Endothelial cell of umbilical vein (primary cell): ENCODE measurements at regions not wholly inside any gene's neighbourhood (a gene's known extent, or its start where the extent isn't known, plus 50 kb on each side); places are given as distances from the start of the nearest gene placed in this dataset.

Experiments used
- BruUV-seq: library from RNA; stranded (reverse); fragments of 400-500 nt; replicated peaks from 2 replicates; lab custom pipeline; 2021; lab: Mats Ljungman, UMichigan
- CTCF ChIA-PET: fragments of 300-600, 350-600 bp; sonication (Branson Sonifier 250); formaldehyde crosslinking; loops from one replicate; lab custom pipeline; 2021; ENCODE audit warnings: antibody characterized with exemption, inconsistent platforms; lab: Charles Lee
- POLR2A ChIA-PET: fragments of 300-600, 350-600 bp; sonication (Branson Sonifier 250); formaldehyde crosslinking; loops from one replicate; lab custom pipeline; 2021; ENCODE audit warnings: antibody characterized with exemption, inconsistent platforms; lab: Charles Lee
- DNase-seq: peaks from one replicate; pipeline ENCODE4 v3.0.0-alpha.2; 2011; ENCODE audit warnings: low read depth, low spot score
- FAIRE-seq: peaks from 2 replicates; lab custom pipeline; 2011; peaks lifted over from hg19 to GRCh38; lab: Jason Lieb, UNC
- H2AFZ ChIP-seq: 2 replicates; pipeline ENCODE4 v1.6.0; 2012; ENCODE audit warnings: low read depth, low read length, control low read depth, inconsistent platforms
- H3K27ac ChIP-seq: 2 replicates; pipeline ENCODE4 v1.5.1; 2011; ENCODE audit warnings: low read depth, mild to moderate bottlenecking, control low read depth, low read length, moderate library complexity; ENCODE audit not compliant: insufficient read depth
- H3K27me3 ChIP-seq, 2 experiments: 2 replicates each; pipeline versions ENCODE4 v1.6.0 to v1.6.1; 2011; ENCODE audit warnings: low read length in 2 of 2, mixed read lengths in 1 of 2; ENCODE audit not compliant: control insufficient read depth in 2 of 2, insufficient read depth in 2 of 2
- H3K36me3 ChIP-seq, 2 experiments: 2 replicates in 1 of 2; 3 replicates in 1 of 2; pipeline ENCODE4 v1.5.1; 2011; ENCODE audit warnings: low read length in 2 of 2, mild to moderate bottlenecking in 1 of 2, moderate library complexity in 1 of 2; ENCODE audit not compliant: control insufficient read depth in 2 of 2, insufficient read depth in 2 of 2; ENCODE audit errors: extremely low read depth in 1 of 2
- H3K4me1 ChIP-seq: 3 replicates; pipeline ENCODE4 v1.5.1; 2011; ENCODE audit warnings: mild to moderate bottlenecking, low read length; ENCODE audit not compliant: control insufficient read depth, insufficient read depth; ENCODE audit errors: extremely low read depth
- H3K4me2 ChIP-seq: 2 replicates; pipeline ENCODE4 v1.6.1; 2011; ENCODE audit warnings: low read length, control low read depth, mixed read lengths; ENCODE audit not compliant: insufficient read depth
- H3K4me3 ChIP-seq, 3 experiments: fragments of 200-600 bp in 1 of 3; sonication (generic), shearing (Covaris generic) in 1 of 3; replicated peaks in 1 of 3; 2 replicates each; pipeline ENCODE4 v1.5.1; 2011 to 2016; ENCODE audit warnings: control low read depth in 3 of 3, low read length in 3 of 3, mild to moderate bottlenecking in 2 of 3, inconsistent platforms in 1 of 3, low read depth in 1 of 3, moderate library complexity in 1 of 3; ENCODE audit not compliant: insufficient read depth in 1 of 3
- H3K79me2 ChIP-seq: 2 replicates; pipeline ENCODE4 v1.6.0; 2012; ENCODE audit warnings: low read length, inconsistent platforms; ENCODE audit not compliant: control insufficient read depth, insufficient read depth
- H3K9ac ChIP-seq: replicated peaks from 2 replicates; pipeline ENCODE3; 2011; ENCODE audit warnings: low read length, control low read depth; ENCODE audit not compliant: insufficient read depth; ENCODE audit errors: extremely low read depth
- H3K9me1 ChIP-seq: replicated peaks from 3 replicates; pipeline ENCODE4 v1.6.0; 2011; ENCODE audit warnings: mild to moderate bottlenecking, low read length; ENCODE audit not compliant: control insufficient read depth, insufficient read depth; ENCODE audit errors: extremely low read depth
- H3K9me3 ChIP-seq: replicated peaks from 2 replicates; pipeline ENCODE4 v1.5.1; 2012; ENCODE audit warnings: low read length, inconsistent platforms; ENCODE audit not compliant: control insufficient read depth, insufficient read depth
- H4K20me1 ChIP-seq: replicated peaks from 2 replicates; pipeline ENCODE3; 2011; ENCODE audit warnings: mild to moderate bottlenecking, low read length; ENCODE audit not compliant: control insufficient read depth, insufficient read depth; ENCODE audit errors: extremely low read depth
- CTCF ChIP-seq, 2 donors: IDR thresholded peaks; 1 replicate in 1 of 2; 2 replicates in 1 of 2; pipeline ENCODE4 v1.5.1; 2011; ENCODE audit warnings: low read length in 2 of 2, mild to moderate bottlenecking in 2 of 2, moderate library complexity in 2 of 2, control low read depth in 1 of 2, inconsistent platforms in 1 of 2, low read depth in 1 of 2; ENCODE audit not compliant: insufficient read depth in 1 of 2; ENCODE audit errors: extremely low read depth in 1 of 2
- EZH2 ChIP-seq: IDR thresholded peaks from 2 replicates; pipeline ENCODE4 v1.6.1; 2012; ENCODE audit warnings: borderline replicate concordance, low read depth, mild to moderate bottlenecking, moderate library complexity, low read length, inconsistent platforms; ENCODE audit not compliant: severe bottlenecking
- FOS ChIP-seq: IDR thresholded peaks from 2 replicates; pipeline ENCODE4 v1.6.1; 2011; ENCODE audit warnings: mild to moderate bottlenecking, low read length, moderate library complexity, borderline replicate concordance; ENCODE audit not compliant: insufficient read depth
- GATA2 ChIP-seq: IDR thresholded peaks from 2 replicates; pipeline ENCODE4 v1.7.0; 2011; ENCODE audit warnings: low read depth, mild to moderate bottlenecking, moderate library complexity, mixed read lengths, low read length; ENCODE audit not compliant: insufficient read length, insufficient read depth
- JUN ChIP-seq: IDR thresholded peaks from 2 replicates; pipeline ENCODE4 v1.6.1; 2011; ENCODE audit warnings: borderline replicate concordance, low read depth; ENCODE audit not compliant: insufficient read length, insufficient read depth
- MAX ChIP-seq: IDR thresholded peaks from 2 replicates; pipeline ENCODE4 v1.6.1; 2011; ENCODE audit not compliant: insufficient read depth, insufficient read length
- MYC ChIP-seq: IDR thresholded peaks from one replicate; pipeline ENCODE4 v1.6.1; 2011; ENCODE audit warnings: mild to moderate bottlenecking, low read depth, low read length
- POLR2A ChIP-seq: IDR thresholded peaks from 2 replicates; pipeline ENCODE4 v1.6.1; 2012; ENCODE audit warnings: low read depth, mild to moderate bottlenecking, control low read depth, low read length
- POLR2AphosphoS5 ChIP-seq: IDR thresholded peaks from 2 replicates; pipeline ENCODE4 v1.6.1; 2012; ENCODE audit warnings: low read depth, mild to moderate bottlenecking, control low read depth, low read length, moderate library complexity; ENCODE audit not compliant: insufficient read depth
- dilution Hi-C: fragments of 300-500 bp; cut with MboI; formaldehyde crosslinking; loops from one replicate; pipeline ENCODE4 v1.15.0; 2019; ENCODE audit warnings: low sequenced_read_pairs; ENCODE audit not compliant: extremely low pct_ligation_motif_present
- intact Hi-C: fragments of 100-400 bp; cut with micrococcal nuclease; formaldehyde crosslinking; loops from one replicate; pipeline ENCODE4 v1.10.0; 2022

- H3K4me2 ChIP-seq, result no peak overlapping the region
- ChIA-PET POLR2A (no interaction called here), CTCF (no interaction called here)
- no TSS peak for BruUV-seq
- H3K4me3 ChIP-seq, result no peak overlapping the region
- no peak for TF ChIP-seq GATA2
- no peak for TF ChIP-seq MAX
- TF ChIP-seq JUN, result no peak
- no peak for TF ChIP-seq FOS
- no peak for TF ChIP-seq CTCF (IDR thresholded peaks at IDR 0.05; ENCODE audit: extremely low read depth in 1 of 2, insufficient read depth in 1 of 2, low read depth in 1 of 2, low read length in 2 of 2)
- TF ChIP-seq MYC, result no peak
- TF ChIP-seq POLR2AphosphoS5, result no peak
- TF ChIP-seq EZH2, result no peak
- no peak for TF ChIP-seq POLR2A
- DNase-seq, result no peak
- no peak overlapping the region for H3K9ac ChIP-seq
- H2AFZ ChIP-seq, result no peak overlapping the region
- H3K36me3 ChIP-seq, result no peaks in the 10 kb centered on the region
- no peaks in the 10 kb centered on the region for H3K27me3 ChIP-seq
- no peak for FAIRE-seq
- dilution Hi-C loops, result no loop called here
- H3K9me1 ChIP-seq, result no peaks in the 10 kb centered on the region
- no peak overlapping the region for H3K27ac ChIP-seq
- intact Hi-C loops, result no loop called here
- H3K9me3 ChIP-seq, result no peaks in the 10 kb centered on the region
- no peaks in the 10 kb centered on the region for H3K4me1 ChIP-seq
- no peaks in the 10 kb centered on the region for H4K20me1 ChIP-seq
- H3K79me2 ChIP-seq, result no peaks in the 10 kb centered on the region
These were observed 345.0 kb upstream of the SFSWAP start for GRCh38 chr12:131365821-131366260.
